ENCODE measurements at regions not wholly inside any gene's neighbourhood (a gene's known extent, or its start where the extent isn't known, plus 50 kb on each side); places are given as distances from the start of the nearest gene placed in this dataset.

DNA sequence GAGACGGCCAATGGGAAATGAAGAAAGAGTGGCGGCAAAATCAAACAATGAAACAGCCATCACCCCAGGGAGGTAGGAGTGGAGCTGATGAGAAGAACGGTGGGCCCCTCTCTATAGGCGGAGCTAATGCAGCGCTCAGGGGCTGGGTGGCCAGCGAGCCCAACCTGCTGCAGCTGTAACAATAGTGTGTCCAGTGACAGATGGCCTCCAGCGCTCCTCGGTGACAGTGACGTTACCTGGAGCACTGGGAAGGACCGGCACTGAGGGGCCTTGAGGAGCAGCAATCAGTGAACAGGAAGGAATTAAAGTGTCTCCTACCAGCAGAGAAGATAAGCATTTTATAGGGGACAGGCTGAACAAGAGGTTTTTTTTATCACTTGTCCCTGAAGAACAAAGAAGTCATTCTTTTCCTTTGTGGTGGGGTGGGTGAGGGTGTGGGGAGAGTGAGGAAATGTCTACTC, 81.6 kb downstream of the FOXA2 start (continued):
- TF ChIP-seq, protein P1, sequence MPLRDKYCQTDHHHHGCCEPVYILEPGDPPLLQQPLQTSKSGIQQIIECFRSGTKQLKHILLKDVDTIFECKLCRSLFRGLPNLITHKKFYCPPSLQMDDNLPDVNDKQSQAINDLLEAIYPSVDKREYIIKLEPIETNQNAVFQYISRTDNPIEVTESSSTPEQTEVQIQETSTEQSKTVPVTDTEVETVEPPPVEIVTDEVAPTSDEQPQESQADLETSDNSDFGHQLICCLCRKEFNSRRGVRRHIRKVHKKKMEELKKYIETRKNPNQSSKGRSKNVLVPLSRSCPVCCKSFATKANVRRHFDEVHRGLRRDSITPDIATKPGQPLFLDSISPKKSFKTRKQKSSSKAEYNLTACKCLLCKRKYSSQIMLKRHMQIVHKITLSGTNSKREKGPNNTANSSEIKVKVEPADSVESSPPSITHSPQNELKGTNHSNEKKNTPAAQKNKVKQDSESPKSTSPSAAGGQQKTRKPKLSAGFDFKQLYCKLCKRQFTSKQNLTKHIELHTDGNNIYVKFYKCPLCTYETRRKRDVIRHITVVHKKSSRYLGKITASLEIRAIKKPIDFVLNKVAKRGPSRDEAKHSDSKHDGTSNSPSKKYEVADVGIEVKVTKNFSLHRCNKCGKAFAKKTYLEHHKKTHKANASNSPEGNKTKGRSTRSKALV (CRISPR knock-in tag; IDR thresholded peaks at IDR 0.05): no peak
- no peak for TF ChIP-seq MXI1 (IDR thresholded peaks at IDR 0.05; ENCODE audit: borderline replicate concordance, low read depth, low read length)
- TF ChIP-seq NRL (CRISPR knock-in tag; IDR thresholded peaks at IDR 0.05; ENCODE audit: borderline replicate concordance): no peak
- TF ChIP-seq SOX13 (IDR thresholded peaks at IDR 0.05): no peak
- peak in 1 of 2 experiments; percentile 78; a peak in 1 of 4 replicates for TF ChIP-seq SOX13 (CRISPR knock-in tag; conservative IDR thresholded peaks at IDR 0.05 in 1 of 2, IDR thresholded peaks at IDR 0.05 in 1 of 2)
- TF ChIP-seq, protein P2, sequence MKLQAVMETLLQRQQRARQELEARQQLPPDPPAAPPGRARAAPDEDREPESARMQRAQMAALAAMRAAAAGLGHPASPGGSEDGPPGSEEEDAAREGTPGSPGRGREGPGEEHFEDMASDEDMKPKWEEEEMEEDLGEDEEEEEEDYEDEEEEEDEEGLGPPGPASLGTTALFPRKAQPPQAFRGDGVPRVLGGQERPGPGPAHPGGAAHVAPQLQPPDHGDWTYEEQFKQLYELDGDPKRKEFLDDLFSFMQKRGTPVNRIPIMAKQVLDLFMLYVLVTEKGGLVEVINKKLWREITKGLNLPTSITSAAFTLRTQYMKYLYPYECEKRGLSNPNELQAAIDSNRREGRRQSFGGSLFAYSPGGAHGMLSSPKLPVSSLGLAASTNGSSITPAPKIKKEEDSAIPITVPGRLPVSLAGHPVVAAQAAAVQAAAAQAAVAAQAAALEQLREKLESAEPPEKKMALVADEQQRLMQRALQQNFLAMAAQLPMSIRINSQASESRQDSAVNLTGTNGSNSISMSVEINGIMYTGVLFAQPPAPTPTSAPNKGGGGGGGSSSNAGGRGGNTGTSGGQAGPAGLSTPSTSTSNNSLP (IDR thresholded peaks at IDR 0.05; ENCODE audit: low read depth, low read length): no peak
- no peak for TF ChIP-seq RAD51 (IDR thresholded peaks at IDR 0.05; ENCODE audit: borderline replicate concordance)
- no peak; the same call in none of the 2 replicates for TF ChIP-seq SOX5 (CRISPR knock-in tag; IDR thresholded peaks at IDR 0.05; ENCODE audit: borderline replicate concordance)
- TF ChIP-seq, protein P3, sequence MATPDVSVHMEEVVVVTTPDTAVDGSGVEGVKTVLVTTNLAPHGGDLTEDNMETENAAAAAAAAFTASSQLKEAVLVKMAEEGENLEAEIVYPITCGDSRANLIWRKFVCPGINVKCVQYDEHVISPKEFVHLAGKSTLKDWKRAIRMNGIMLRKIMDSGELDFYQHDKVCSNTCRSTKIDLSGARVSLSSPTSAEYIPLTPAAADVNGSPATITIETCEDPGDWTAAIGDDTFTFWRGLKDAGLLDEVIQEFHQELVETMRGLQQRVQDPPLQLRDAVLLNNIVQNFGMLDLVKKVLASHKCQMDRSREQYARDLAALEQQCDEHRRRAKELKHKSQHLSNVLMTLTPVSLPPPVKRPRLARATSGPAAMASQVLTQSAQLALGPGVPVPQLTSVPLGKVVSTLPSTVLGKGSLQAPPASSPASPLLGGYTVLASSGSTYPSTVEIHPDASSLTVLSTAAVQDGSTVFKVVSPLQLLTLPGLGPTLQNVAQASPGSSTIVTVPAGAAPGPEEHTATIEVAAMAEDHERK (CRISPR knock-in tag; IDR thresholded peaks at IDR 0.05; ENCODE audit: low read depth): no peak
- no peak for TF ChIP-seq YEATS2 (CRISPR knock-in tag; IDR thresholded peaks at IDR 0.05; ENCODE audit: borderline replicate concordance)
- TF ChIP-seq, protein P4, sequence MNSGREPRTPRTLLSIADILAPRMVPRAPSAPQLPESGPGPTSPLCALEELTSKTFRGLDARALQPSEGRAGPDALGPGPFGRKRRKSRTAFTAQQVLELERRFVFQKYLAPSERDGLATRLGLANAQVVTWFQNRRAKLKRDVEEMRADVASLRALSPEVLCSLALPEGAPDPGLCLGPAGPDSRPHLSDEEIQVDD (CRISPR knock-in tag; IDR thresholded peaks at IDR 0.05; ENCODE audit: borderline replicate concordance): no peak
- 0 out of 2 replicates have a peak, but pooled peaks have one; percentile 7 for TF ChIP-seq ZNF761 (CRISPR knock-in tag; conservative IDR thresholded peaks at IDR 0.05)
- no peak for TF ChIP-seq NR3C1 (CRISPR knock-in tag; IDR thresholded peaks at IDR 0.05)
- TF ChIP-seq, protein P5, sequence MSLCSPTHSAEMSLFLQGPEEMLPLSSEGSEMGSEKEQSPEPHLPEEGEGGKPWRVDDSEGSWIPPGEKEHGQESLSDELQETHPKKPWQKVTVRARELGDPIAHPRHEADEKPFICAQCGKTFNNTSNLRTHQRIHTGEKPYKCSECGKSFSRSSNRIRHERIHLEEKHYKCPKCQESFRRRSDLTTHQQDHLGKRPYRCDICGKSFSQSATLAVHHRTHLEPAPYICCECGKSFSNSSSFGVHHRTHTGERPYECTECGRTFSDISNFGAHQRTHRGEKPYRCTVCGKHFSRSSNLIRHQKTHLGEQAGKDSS (CRISPR knock-in tag; IDR thresholded peaks at IDR 0.05; ENCODE audit: borderline replicate concordance, low read depth): no peak
- TF ChIP-seq MIER3 (CRISPR knock-in tag; IDR thresholded peaks at IDR 0.05; ENCODE audit: borderline replicate concordance): no peak
- TF ChIP-seq ZNF605 (CRISPR knock-in tag; IDR thresholded peaks at IDR 0.05): no peak
- no peak for TF ChIP-seq RORA (CRISPR knock-in tag; IDR thresholded peaks at IDR 0.05)
- TF ChIP-seq SATB2 (CRISPR knock-in tag; IDR thresholded peaks at IDR 0.05): no peak
- TF ChIP-seq ZNF879 (CRISPR knock-in tag; IDR thresholded peaks at IDR 0.05): no peak
- TF ChIP-seq, protein P6, sequence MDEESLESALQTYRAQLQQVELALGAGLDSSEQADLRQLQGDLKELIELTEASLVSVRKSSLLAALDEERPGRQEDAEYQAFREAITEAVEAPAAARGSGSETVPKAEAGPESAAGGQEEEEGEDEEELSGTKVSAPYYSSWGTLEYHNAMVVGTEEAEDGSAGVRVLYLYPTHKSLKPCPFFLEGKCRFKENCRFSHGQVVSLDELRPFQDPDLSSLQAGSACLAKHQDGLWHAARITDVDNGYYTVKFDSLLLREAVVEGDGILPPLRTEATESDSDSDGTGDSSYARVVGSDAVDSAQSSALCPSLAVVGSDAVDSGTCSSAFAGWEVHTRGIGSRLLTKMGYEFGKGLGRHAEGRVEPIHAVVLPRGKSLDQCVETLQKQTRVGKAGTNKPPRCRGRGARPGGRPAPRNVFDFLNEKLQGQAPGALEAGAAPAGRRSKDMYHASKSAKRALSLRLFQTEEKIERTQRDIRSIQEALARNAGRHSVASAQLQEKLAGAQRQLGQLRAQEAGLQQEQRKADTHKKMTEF (CRISPR knock-in tag; IDR thresholded peaks at IDR 0.05): no peak
- no peak for TF ChIP-seq HDAC1 (CRISPR knock-in tag; IDR thresholded peaks at IDR 0.05)
- TF ChIP-seq ZNF781 (CRISPR knock-in tag; IDR thresholded peaks at IDR 0.05; ENCODE audit: borderline replicate concordance, not compliant biosample characterization): no peak
- no peak for TF ChIP-seq ZMAT3 (CRISPR knock-in tag; conservative IDR thresholded peaks at IDR 0.05)

All from HepG2 (cell line).